ENCODE measurements at regions not wholly inside any gene's neighbourhood (a gene's known extent, or its start where the extent isn't known, plus 50 kb on each side); places are given as distances from the start of the nearest gene placed in this dataset.
A peak's percentile ranks its signal among the peaks of the same experiment; 100 is the strongest.

DNA sequence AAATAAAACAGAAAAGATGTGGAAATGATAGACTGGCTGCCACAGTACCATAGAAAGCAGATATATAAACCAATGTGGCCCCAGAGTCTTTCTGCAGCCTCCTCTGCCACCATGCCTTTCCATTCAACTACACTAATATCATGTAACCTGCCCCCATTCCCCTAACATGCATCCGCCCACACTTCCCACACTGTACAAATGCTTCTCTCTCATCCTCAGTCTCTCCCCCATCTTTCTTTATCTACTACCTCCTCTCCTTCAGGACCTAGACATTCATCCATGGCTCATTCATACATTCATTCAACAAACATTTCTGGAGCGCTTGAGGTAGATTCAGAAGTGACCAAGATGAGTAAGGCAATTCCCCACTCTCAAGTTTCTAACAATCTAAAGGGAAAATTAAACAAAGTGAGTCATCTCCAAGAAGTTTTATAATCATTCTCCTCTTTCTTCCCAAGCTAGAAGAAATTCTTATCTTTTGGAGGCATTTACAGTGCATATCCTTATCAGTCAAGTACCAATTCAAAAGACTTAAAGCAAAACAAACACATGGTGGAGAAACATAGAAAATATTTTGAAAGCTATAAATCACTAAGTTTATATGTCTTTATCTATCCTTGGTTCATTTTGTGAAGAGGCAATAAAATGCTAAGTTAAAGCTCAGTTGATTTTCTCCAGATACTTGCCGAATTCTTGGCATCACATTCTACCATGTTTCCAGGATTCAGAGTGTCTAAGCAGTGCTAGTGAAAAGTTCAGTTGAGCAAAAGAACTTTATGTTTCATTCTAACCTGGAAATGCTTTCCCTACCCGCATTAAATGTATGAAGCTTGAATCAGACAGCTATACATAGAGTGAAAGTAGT is 70.5 kb upstream of the FRMD6 start:
- DNase-seq (ENCODE audit: low spot score): peak; percentile 42

DNA sequence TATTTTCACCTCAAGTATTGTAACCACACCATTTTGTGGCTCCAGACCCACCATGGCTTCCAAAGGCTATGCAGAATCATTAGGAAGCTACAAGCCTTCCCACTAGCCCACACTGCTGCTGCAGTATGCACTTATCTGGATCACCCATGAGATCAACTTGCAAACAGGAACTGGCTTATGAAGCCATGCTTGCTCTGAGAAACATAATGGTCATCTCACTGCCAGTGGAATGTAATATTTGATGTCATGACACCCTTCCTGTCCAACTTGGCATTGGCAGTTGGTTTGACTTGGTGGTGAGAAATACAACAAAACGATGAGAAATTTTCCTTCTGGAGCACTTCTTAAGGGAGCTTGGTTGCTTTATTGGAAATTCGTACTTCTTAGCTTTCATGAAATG is 69.3 kb upstream of the FRMD6 start:
- DNase-seq (ENCODE audit: low spot score): no peak

DNA sequence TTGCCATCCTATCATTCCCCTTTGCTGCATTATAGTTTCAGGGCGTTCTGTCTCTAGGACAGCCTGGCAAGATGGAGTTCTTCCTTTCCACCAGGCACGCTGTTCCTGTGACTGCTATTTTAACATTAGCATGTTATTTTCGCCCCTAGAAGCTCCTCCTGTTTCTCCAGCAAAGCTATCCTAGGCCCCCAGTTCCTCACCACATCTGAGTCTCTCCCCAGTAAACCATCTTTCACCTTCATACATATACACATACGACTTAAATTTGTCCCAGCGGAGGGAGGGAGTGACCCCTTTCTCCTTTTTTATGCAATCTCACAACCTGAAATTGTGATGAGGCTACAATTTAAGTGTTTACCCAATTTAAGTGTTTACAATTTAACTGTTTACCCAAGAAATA is 66.7 kb upstream of the FRMD6 start:
- DNase-seq (ENCODE audit: low spot score): no peak

DNA sequence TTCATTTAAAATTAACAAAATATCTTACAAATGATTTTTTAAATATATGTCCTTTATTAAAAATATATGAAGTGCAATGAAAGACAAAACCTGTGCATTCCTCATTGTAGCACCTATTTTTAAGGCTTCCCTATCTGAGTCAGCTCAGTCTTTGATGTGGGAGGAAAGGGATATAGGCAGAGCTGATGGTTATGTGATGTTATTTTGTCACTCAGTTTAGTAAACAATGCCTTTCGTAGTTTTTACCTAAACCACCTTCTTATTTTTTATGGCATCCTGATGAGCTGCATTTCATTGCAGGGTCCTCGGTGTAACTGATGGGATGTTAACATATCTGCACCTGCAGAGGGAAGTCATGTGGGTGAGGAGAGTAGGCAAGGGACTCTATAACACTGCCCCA is 58.9 kb upstream of the FRMD6 start:
- no peak for DNase-seq (ENCODE audit: low spot score)

DNA sequence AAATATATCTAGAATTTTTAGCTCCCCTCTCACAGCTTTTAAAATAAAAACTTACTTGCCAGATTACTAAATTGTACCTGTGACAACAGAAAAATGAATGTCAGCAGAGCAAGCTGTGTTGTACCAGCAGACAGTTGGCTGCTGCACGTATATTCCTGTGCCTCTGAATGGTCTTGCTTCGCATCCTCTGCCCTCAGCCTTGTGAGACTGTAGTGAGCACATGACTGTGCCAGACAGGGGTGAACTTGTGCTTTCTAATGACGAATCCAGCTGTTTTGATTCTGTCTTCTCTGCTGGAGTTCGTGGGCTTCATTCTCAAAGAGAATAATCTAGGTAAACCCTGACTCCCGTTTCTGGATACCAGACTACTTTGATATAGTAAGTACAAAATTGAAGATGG is 58.3 kb upstream of the FRMD6 start:
- peak; percentile 47 for DNase-seq (ENCODE audit: low spot score)

DNA sequence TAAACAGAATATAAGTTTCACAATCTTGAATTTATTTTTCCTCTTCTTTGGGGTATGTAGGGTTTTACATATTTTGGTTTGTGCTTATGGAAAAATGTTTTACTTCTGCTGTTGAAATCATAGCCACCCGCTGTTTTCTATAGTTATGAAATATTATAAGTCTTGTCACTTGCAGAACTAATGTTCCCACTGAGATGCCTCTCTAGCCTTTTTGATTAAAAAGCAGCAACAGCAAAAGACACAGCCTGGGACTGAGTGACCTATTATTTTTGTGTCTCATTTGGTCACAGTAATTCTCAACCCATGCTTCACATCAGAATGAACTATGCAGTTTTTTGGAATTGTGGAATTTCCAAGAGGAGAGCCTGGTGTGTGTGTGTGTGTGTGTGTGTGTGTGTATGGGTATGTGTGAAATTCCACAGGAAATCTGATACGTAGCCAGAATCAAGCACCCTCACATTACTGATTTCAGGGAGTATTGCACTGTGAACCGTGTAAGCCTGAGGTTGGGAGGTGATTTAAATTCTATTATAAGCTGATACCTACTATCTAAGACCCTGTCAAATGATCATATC is 55.7 kb upstream of the FRMD6 start:
- no peak for DNase-seq (ENCODE audit: low spot score)

DNA sequence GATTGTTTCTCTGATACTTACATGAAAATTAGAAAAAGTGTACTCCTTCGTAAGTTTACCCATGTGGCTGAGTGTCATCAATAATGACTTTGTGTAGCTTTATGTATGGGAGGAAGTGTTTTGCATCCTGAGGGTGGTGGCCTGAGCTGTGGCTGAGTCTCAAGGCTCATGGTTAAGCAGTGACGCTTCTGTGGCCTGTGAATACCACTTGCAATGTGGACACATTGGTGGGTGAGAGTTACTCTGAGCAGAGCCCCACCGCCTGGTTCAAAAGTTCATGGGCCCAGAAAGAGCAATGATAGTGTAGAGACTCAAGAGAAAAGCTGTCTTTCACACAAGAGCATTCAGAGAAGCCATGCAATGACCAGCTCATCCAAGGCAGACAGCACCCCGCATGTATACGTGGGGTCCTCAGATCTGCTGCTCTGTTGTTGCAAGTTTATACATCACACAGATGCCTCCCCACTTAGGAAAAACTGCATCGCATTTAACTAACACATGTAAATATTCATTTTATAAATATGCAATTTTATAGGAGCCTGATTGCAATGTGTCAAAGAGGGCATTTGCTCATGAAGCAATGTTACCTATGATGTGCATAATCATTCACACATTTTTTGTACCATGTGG is 55.1 kb upstream of the FRMD6 start:
- DNase-seq (ENCODE audit: low spot score): no peak

DNA sequence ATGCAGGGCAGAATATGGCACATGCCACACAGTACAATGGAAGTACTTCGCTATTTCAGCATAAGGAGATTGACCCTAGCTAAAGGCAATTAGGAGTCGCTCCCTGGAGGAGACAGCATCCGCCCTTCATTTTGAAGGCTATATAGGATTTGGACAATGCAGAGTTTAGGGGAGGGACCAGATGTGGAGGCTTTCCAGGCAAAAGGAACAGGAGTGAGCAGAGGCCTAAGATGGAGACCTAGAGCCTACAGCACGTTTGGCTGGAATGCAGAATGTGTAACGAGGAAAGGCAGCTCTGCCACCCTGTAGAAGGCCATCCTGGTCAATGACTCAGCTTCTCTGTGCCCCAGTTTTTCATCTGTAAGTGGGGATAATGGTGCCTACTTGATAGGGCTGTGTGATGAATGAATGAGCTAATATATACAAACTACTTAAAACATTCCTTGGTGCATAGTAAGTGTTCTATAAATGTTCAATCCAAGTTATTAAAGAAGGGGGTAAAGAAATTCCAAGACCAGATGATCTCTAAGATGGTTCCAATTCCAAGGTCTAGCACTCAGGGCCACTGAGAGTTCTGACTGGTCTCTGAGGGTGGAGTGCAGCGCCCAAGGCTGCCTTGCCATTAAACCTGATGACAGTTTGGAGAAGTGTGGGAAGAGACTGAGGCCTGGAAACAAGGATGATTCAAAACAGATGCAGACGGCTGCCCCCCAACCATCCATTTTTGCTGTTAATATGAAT is 54.3 kb upstream of the FRMD6 start:
- no peak for DNase-seq (ENCODE audit: low spot score)

DNA sequence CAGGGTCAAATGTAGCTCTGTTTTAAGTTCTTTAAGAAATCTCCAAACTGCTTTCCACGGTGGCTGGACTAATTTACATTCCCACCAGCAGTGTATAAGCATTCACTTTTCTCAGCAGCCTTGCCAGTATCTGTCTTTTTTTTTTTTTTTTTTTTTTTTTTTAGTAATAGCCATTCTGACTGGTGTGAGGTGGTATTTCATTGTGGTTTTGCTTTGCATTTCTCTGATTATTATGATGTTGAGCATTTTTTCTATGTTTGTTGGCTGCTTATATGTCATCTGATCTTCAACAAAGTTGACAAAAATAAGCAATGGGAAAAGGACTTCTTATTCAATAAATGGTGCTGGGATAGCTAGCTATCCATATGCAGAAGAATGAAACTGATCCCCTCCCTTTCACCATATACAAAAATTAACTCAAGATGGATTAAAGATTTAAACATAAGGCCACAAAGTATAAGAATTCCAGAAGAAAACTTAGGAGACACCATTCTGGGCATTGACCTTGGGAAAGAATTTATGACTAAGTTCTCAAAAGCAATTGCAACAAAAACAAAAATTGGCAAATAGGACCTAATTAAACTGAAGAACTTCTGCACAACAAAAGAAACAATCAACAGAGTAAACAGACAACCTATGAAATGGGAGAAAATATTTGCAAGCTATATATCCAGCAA is 52.6 kb upstream of the FRMD6 start:
- DNase-seq (ENCODE audit: low spot score): peak; percentile 25

DNA sequence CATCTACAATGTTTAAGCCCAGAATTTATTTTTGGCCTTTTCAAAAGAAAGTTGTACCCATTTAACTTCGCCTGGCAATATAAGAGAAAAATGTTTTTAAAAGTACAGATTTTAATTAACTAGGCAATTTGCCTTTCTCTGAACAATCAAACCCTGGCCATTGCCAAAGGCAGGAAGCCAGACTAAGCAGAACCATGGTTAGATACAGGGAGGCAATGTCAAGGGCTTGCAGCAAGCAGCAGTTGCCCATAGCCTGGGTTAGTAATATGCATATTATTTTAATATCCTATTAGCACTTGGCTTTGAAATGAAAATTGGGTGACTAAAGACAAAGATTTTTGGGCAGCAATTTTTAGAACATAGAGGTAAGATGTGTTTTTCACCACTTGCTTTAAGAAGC is 51.1 kb upstream of the FRMD6 start:
- no peak for DNase-seq (ENCODE audit: low spot score)

All from H4 (cell line).